ENCODE measurements at regions not wholly inside any gene's neighbourhood (a gene's known extent, or its start where the extent isn't known, plus 50 kb on each side); places are given as distances from the start of the nearest gene placed in this dataset.
A peak's percentile ranks its signal among the peaks of the same experiment; 100 is the strongest.
"Not testable (repeated sequence)": the region's sequence is repeated elsewhere in the genome, so short reads cannot be mapped to it uniquely, and the experiment has no call there.

DNA sequence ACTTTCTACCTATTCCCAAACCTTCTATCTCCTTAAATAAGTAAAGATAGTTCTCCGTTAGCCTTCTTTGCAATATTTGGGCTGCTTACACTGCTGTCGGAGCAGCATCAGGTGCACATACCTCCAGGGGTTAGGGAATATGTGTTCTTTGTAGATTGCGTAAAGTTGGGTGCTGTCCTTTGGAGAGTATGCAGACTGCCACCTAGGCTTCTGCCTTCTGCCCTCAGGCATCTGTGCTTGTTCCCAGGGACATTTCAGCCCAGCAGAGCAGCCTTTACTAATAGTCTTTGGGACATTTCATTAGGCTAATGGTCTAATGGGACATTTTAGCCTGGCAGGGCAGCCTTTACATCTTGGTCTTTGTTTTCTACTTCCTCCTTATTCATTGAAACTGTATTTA is 260.6 kb downstream of the TPBG start:
- FAIRE-seq (no peak), DNase-seq (ENCODE audit: insufficient read length, low spot score) (no peak)

DNA sequence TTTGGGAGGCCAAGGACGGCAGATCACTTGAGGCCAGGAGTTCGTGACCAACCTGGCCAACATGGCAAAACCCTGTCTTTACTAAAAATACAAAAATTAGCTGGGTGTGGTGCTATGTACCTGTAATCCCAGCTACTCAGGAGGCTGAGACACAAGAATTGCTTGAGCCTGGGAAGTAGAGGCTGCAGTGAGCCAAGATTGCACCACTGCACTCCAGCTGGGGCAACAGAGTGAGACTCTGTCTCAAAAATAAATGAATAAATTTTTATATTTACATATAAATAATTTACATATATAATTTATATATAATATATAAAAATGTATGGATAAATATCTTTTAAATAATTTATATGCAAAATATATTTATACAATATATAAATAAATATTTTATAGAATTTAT is 263.3 kb downstream of the TPBG start:
- DNase-seq (ENCODE audit: insufficient read length, low spot score); FAIRE-seq: not testable (repeated sequence)

DNA sequence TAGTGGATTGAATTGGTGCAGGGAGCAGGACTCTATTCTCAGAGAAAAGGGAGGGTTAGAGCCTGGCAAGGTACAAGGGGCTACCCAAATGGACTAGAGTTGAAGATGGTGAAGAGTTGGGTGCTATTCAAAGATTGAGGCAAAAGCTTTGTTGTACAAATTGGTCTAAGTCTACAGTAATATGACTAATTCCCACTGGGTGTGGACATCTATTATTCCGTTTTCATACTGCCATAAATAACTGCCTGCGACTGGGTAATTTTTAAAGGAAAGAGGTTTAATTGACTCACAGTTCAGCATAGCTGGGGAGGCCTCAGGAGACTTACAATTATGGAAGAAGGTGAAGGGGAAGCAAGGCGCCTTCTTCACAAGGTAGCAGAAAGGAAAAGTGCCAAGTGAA is 266.3 kb downstream of the TPBG start:
- FAIRE-seq: no peak
- no peak for DNase-seq (ENCODE audit: insufficient read length, low spot score)

GRCh38 chr6:82641677-82642076 is 278.1 kb downstream of the TPBG start:
- DNase-seq (ENCODE audit: insufficient read length, low spot score) (no peak), FAIRE-seq (no peak)

DNA sequence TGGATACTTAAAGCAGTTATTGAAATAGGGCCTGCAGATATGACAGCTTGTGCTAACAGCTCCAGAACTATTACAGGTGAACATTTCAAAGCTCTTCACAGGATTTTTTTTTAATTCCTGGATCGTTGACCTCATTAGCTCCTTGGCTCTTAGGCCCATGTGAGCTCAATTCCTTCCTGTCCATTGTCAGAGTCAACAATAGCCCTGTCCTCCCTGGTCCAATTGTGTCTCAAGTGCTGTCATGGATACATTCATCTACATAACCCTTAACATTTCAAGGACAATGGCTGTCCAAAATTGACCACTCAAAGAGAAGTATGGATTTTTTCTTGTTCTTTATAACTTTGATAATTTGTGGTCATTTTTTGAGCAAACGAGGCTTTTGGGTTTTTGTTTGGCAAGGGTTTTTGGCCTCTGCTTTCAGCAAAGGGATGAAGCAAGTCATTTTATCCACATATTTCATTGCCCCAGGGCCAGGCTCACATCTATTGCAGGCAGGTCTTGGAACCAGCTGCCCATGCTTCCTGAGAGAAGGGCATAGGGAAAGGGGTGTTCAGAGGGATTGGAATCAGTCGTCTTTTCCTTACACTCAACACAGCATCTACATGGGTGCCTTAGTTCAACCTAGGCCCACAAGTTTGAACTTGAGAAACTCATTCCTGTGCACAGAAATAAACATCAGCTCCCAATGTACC is 282.1 kb downstream of the TPBG start:
- DNase-seq (ENCODE audit: insufficient read length, low spot score): no peak
- no peak for FAIRE-seq

- FAIRE-seq (no peak), DNase-seq (ENCODE audit: insufficient read length, low spot score) (no peak)
These were observed 282.6 kb downstream of the TPBG start for GRCh38 chr6:82646231-82646615.

- DNase-seq (ENCODE audit: insufficient read length, low spot score): no peak
- FAIRE-seq: no peak
These were observed 288.3 kb downstream of the TPBG start for GRCh38 chr6:82651845-82652335.

DNA sequence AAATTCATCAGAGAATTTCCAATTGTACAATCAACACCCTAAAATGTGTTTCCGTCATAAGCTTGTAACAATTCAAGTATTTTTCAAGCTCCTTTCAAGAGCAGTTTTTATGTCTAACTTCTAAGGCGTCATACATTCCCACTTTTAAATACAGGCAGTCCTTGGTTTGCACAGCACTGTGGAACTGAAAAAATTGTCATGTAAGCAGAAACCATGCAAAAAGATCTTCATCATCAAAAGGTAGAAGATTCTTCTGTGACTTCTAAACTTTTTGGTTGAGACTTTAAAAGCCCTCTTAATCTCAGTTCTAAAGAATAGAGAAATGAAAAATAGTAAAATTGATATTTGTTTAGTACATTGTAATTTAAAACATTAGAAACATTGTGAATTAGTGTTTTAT is 315.6 kb downstream of the TPBG start:
- DNase-seq (ENCODE audit: insufficient read length, low spot score) (no peak), FAIRE-seq (no peak)

GRCh38 chr6:82680192-82680591 is 316.6 kb downstream of the TPBG start:
- FAIRE-seq (no peak), DNase-seq (ENCODE audit: insufficient read length, low spot score) (no peak)

- FAIRE-seq: no peak
- DNase-seq (ENCODE audit: insufficient read length, low spot score): no peak
These were observed 317.6 kb downstream of the TPBG start for GRCh38 chr6:82681119-82681714.

GRCh38 chr6:82686719-82687118 is 323.1 kb downstream of the TPBG start:
- DNase-seq (ENCODE audit: insufficient read length, low spot score) (no peak), FAIRE-seq (no peak)

GRCh38 chr6:82687855-82688254 is 324.2 kb downstream of the TPBG start:
- FAIRE-seq (peak; percentile 55), DNase-seq (ENCODE audit: insufficient read length, low spot score) (no peak)

GRCh38 chr6:82690283-82690682 is 326.7 kb downstream of the TPBG start:
- no peak for DNase-seq (ENCODE audit: insufficient read length, low spot score)
- FAIRE-seq: no peak

- DNase-seq (ENCODE audit: insufficient read length, low spot score) (no peak), FAIRE-seq (no peak)
These were observed 328.4 kb downstream of the TPBG start for GRCh38 chr6:82691997-82692396.

GRCh38 chr6:82693094-82693493 is 329.5 kb downstream of the TPBG start:
- no peak for DNase-seq (ENCODE audit: insufficient read length, low spot score)
- no peak for FAIRE-seq

GRCh38 chr6:82701341-82701740 is 337.7 kb downstream of the TPBG start:
- FAIRE-seq: no peak

DNA sequence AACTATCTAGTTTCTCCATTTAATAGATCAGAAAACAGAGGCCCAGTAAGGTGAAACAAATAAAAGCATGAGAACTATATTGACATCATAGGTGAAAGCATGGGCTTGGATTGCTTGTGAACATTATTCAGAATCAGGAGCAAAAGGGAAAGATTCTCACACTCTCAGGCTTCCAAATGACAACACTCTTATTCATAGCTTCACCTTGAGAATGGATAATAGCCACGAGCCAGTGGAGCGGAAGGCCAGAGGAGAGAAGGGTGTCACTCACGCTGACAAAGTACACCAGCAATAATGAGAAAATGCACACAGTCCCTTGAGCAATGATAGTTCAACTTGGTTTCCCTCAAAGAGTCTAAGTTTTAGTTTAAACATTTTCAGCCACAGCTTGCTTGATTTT is 339.0 kb downstream of the TPBG start:
- DNase-seq (ENCODE audit: insufficient read length, low spot score) (no peak), FAIRE-seq (no peak)

More at GRCh38 chr6:82701341-82701740, 337.7 kb downstream of the TPBG start:
- no peak for DNase-seq (ENCODE audit: insufficient read length, low spot score)

GRCh38 chr6:82703230-82703629 is 339.6 kb downstream of the TPBG start:
- FAIRE-seq (no peak), DNase-seq (ENCODE audit: insufficient read length, low spot score) (no peak)

DNA sequence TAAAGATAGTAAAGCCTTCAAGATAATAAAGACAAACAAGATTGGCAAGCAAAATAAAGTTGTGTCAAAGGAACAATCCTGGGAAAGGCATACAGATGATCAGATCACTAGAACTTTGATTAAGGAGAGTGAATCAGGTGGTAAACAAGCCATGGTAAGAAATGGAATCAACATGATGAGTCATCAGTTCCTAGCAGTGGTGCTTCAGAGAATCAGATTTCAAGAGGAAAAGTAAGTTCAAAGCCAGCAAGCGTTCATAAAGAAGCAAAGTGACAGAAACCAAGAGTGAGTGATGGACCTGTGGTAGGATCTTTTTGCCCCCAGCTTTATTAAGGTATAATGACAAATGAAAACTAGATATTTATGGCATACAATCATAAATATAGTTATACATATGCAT is 340.4 kb downstream of the TPBG start:
- FAIRE-seq (no peak), DNase-seq (ENCODE audit: insufficient read length, low spot score) (peak; percentile 22)

GRCh38 chr6:82705579-82705978 is 342.0 kb downstream of the TPBG start:
- no peak for DNase-seq (ENCODE audit: insufficient read length, low spot score)
- no peak for FAIRE-seq

DNA sequence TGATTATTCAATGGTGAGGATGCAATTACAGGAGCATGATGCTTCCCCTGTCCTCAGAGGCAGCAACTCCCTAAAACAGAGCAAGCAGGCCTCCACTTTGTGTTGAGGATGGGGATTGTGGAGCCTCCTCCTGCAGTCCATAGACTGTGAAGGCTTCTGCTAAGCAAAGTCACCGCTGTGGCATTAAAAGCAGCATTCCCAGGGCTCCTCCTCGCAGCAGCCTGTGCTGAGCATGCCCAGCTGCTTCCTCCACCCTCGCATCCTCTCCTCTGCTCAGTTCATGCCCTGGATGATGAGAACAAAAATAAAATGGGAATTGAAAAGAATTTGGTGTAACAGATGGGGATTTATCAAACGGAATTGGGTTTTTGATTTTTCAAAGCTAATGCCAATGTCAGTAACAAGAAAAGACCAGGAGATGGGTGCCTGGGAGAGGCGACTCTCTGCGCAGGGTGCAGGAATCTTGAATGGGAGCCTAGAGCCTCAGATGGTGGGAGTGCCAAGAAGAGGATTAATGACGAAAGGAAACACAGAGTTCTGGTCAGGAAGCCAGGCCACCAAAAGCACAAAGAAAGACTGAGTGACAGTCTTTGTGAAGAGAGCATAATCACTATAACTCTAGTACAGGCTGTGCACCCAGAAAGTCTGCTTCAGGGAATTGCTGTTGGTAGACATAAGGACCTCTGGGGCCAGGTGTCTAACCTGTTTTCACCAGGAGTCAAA is 347.6 kb downstream of the TPBG start:
- FAIRE-seq (no peak), DNase-seq (ENCODE audit: insufficient read length, low spot score) (no peak)

GRCh38 chr6:82711971-82712370 is 348.4 kb downstream of the TPBG start:
- FAIRE-seq: no peak
- no peak for DNase-seq (ENCODE audit: insufficient read length, low spot score)

Measured in HTR-8/SVneo (cell line).